ENCODE measurements at regions not wholly inside any gene's neighbourhood (a gene's known extent, or its start where the extent isn't known, plus 50 kb on each side); places are given as distances from the start of the nearest gene placed in this dataset.

DNA sequence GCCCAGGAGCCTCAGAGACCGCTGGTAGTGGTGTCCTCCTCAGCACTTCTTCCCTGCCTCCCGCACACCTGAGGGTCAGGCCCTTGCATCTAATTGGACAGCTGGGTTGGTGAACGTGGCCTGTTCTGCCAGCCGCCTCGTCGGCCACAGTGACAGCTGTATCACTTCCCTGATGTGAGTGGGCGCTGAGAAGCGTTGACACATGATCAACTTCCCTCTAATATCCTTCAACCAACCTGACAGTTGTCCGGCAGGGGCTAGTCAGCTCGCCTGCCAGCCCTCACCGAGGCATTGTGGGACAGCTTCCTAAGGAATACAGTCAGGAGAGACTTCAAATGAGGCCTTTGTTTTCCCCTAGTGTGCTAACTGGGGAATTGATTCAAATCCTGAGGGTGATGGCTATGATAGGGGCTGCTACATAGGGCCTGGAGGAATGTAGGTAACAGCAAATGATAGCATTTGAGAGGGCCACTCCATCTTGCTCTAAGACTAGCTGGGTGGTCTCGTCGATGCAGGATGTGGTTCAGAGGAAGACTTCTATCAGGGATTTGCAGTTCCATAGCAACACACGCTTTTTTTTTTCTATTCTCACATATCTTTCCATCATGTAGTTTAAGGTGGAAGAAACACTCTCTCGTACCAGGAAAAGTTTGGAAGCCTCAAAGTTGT lies 230.8 kb downstream of the TSHZ3 start:
- TF ChIP-seq, protein P1, sequence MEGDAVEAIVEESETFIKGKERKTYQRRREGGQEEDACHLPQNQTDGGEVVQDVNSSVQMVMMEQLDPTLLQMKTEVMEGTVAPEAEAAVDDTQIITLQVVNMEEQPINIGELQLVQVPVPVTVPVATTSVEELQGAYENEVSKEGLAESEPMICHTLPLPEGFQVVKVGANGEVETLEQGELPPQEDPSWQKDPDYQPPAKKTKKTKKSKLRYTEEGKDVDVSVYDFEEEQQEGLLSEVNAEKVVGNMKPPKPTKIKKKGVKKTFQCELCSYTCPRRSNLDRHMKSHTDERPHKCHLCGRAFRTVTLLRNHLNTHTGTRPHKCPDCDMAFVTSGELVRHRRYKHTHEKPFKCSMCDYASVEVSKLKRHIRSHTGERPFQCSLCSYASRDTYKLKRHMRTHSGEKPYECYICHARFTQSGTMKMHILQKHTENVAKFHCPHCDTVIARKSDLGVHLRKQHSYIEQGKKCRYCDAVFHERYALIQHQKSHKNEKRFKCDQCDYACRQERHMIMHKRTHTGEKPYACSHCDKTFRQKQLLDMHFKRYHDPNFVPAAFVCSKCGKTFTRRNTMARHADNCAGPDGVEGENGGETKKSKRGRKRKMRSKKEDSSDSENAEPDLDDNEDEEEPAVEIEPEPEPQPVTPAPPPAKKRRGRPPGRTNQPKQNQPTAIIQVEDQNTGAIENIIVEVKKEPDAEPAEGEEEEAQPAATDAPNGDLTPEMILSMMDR (IDR thresholded peaks at IDR 0.05; ENCODE audit: poor library complexity, severe bottlenecking): no peak
- TF ChIP-seq EZH2 (IDR thresholded peaks at IDR 0.05; ENCODE audit: borderline replicate concordance, insufficient read depth, low read length, poor library complexity, severe bottlenecking) (no peak), TAF1 (IDR thresholded peaks at IDR 0.05; ENCODE audit: low read depth) (no peak)

All from neural cell (in vitro differentiated cells).